Activated B cell treated with CpG ODN at 0.5 μM for 24 hours (primary cell): ENCODE measurements at regions not wholly inside any gene's neighbourhood (a gene's known extent, or its start where the extent isn't known, plus 50 kb on each side); places are given as distances from the start of the nearest gene placed in this dataset.

ENCODE experiments used
- ATAC-seq: fragments of 200-7000 bp; cut with Tn5 transposase; one replicate; pipeline ENCODE4 v1.10.0; 2021; ENCODE audit warnings: low read depth, mild to moderate bottlenecking, moderate library complexity
- CTCF ChIA-PET: fragments of 350-600 bp; sonication (Branson Sonifier 250); formaldehyde crosslinking; loops from one replicate; lab custom pipeline; 2021; ENCODE audit warnings: antibody characterized with exemption; lab: Charles Lee
- POLR2A ChIA-PET: fragments of 350-600 bp; sonication (Branson Sonifier 250); formaldehyde crosslinking; loops from one replicate; lab custom pipeline; 2021; ENCODE audit warnings: antibody characterized with exemption; lab: Charles Lee
- DNase-seq: peaks from one replicate; pipeline ENCODE4 v3.0.0; 2022
- H3K27ac Mint-ChIP-seq: one replicate; pipeline ENCODE4 v1.8.0; 2020; ENCODE audit warnings: mixed read lengths
- H3K27me3 Mint-ChIP-seq: one replicate; pipeline ENCODE4 v1.8.0; 2021; ENCODE audit warnings: mixed read lengths
- H3K36me3 Mint-ChIP-seq: one replicate; pipeline ENCODE4 v1.8.0; 2021; ENCODE audit warnings: low read depth, mixed read lengths
- H3K4me1 Mint-ChIP-seq: one replicate; pipeline ENCODE4 v1.8.0; 2021; ENCODE audit warnings: mixed read lengths
- H3K4me3 Mint-ChIP-seq: one replicate; pipeline ENCODE4 v1.8.0; 2020; ENCODE audit warnings: mild to moderate bottlenecking, mixed read lengths
- H3K9me3 Mint-ChIP-seq: one replicate; pipeline ENCODE4 v1.8.0; 2020; ENCODE audit warnings: mixed read lengths
- intact Hi-C: fragments of 100-400 bp; cut with micrococcal nuclease; formaldehyde crosslinking; loops from one replicate; pipeline ENCODE4 v1.15.1; 2024
- TF ChIP-seq, protein P1 (sequence below): fragments of 200-600 bp; IDR thresholded peaks from one replicate; pipeline ENCODE4 v1.8.0; 2022; ENCODE audit warnings: antibody characterized with exemption, mild to moderate bottlenecking

DNA sequence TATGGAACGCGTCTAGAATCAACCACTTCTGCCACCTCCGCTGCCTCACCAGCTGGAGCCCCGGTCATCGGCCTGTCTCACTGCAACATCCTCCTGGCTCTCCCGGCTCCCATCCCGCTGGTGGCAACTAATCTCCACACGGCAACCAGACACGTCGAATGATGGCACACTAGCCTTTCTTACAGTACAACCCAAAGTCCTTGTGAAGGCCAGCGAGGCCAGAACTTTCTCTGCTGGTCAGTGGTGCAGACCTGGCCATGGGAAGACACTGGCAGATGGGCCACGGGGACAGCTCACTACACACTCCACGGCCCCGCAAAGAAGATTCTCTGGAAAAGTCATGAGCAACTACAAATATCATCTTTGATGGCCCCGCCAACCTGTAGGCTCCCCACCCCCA is 117.6 kb downstream of the RMI2 start:
- Mint-ChIP-seq H3K27me3 (no peaks in the 10 kb centered on the region), H3K27ac (no peak overlapping the region), H3K4me3 (no peak overlapping the region), H3K36me3 (no peaks in the 10 kb centered on the region), H3K9me3 (no peaks in the 10 kb centered on the region), H3K4me1 (no peaks in the 10 kb centered on the region)
- no peak for ATAC-seq
- ChIA-PET CTCF (no interaction called here), POLR2A (no interaction called here)
- TF ChIP-seq, protein P1, sequence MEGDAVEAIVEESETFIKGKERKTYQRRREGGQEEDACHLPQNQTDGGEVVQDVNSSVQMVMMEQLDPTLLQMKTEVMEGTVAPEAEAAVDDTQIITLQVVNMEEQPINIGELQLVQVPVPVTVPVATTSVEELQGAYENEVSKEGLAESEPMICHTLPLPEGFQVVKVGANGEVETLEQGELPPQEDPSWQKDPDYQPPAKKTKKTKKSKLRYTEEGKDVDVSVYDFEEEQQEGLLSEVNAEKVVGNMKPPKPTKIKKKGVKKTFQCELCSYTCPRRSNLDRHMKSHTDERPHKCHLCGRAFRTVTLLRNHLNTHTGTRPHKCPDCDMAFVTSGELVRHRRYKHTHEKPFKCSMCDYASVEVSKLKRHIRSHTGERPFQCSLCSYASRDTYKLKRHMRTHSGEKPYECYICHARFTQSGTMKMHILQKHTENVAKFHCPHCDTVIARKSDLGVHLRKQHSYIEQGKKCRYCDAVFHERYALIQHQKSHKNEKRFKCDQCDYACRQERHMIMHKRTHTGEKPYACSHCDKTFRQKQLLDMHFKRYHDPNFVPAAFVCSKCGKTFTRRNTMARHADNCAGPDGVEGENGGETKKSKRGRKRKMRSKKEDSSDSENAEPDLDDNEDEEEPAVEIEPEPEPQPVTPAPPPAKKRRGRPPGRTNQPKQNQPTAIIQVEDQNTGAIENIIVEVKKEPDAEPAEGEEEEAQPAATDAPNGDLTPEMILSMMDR = no peak
- no peak for DNase-seq
- intact Hi-C loops = no loop called here

DNA sequence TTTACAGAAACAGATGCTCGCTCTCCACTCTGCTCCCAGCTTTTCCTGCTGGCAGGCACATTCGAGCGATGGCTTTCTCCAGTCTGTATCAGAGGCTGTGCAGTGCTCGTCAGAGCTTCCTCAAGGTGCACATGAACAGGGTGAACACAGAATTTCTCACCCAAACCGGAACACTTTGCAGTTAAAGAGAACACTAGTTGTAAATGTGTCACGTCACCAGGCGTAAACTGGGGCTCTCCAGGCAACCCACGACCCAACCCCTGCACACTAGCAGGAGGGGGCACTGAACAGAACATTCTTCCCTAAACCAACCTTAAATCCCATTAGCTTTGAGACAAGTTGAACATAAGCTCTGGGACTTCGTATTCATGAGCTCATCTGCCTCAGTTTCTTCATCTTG is 119.0 kb downstream of the RMI2 start:
- H3K36me3 Mint-ChIP-seq = no peaks in the 10 kb centered on the region
- no peak for ATAC-seq
- DNase-seq = no peak
- H3K27ac Mint-ChIP-seq = no peak overlapping the region
- ChIA-PET POLR2A (no interaction called here), CTCF (no interaction called here)
- TF ChIP-seq, protein P1 = no peak
- H3K9me3 Mint-ChIP-seq = no peaks in the 10 kb centered on the region
- no peaks in the 10 kb centered on the region for H3K4me1 Mint-ChIP-seq
- H3K4me3 Mint-ChIP-seq = no peak overlapping the region
- intact Hi-C loops = no loop called here
- no peaks in the 10 kb centered on the region for H3K27me3 Mint-ChIP-seq

DNA sequence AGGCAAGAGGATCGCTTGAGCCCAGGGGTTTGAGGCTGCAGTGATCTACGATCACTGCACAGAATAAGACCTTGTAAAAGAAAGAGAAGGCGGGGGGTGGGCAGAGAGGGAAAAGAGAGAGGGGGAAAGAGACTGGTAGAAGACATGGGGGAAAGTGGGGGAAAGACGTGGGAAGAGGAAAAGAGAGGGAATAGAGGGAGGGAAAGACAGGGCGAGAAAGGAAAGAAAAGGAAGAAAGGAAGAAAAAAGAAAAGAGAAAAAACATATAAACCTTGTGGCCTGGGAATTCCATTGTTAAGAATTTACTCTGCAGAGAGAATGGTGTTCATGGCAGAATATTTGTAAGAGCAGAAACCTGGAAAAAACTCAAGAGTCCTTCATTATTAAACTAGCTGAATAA is 120.4 kb downstream of the RMI2 start:
- CTCF ChIA-PET = no interaction called here
- H3K36me3 Mint-ChIP-seq = no peaks in the 10 kb centered on the region
- H3K4me3 Mint-ChIP-seq = no peak overlapping the region
- ATAC-seq (no peak), DNase-seq (no peak)
- POLR2A ChIA-PET = no interaction called here
- H3K27ac Mint-ChIP-seq = no peak overlapping the region
- H3K27me3 Mint-ChIP-seq = no peaks in the 10 kb centered on the region
- TF ChIP-seq, protein P1 = no peak
- intact Hi-C loops = no loop called here
- no peaks in the 10 kb centered on the region for H3K9me3 Mint-ChIP-seq
- no peaks in the 10 kb centered on the region for H3K4me1 Mint-ChIP-seq

- ATAC-seq (no peak), DNase-seq (no peak)
- POLR2A ChIA-PET = interaction anchor here (0.5 kb wide), 1 partner anchor 592 kb away, joined by 4 read pairs; no protein-coding TSS in a partner anchor
- TF ChIP-seq, protein P1 = no peak
- Mint-ChIP-seq H3K4me3 (no peak overlapping the region), H3K36me3 (no peaks in the 10 kb centered on the region), H3K4me1 (no peaks in the 10 kb centered on the region), H3K27ac (no peak overlapping the region), H3K9me3 (no peaks in the 10 kb centered on the region), H3K27me3 (no peaks in the 10 kb centered on the region)
- intact Hi-C loops = no loop called here
- CTCF ChIA-PET = no interaction called here
Observed at GRCh38 chr16:11470676-11471415, 115.9 kb downstream of the LITAF start.

DNA sequence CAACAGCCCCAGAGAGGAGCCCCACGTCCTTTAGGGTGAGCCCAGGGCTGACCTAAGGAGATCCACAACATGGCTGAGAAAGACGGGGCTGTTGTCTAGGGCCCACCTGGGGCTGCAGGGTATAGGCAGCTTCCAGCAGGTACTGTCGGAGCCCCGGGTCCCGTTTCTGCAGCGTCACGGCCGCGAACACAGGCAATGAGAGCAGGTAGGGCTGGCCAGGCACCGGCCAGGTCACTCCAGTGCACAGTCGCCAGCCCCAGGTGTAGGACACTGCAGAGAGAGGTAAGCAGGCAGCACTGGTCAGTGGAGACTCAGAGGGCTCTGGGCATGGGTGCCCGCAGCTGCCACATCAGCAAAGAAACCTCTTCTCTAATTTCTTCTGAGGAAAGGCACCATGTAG is 115.2 kb downstream of the LITAF start:
- no peaks in the 10 kb centered on the region for H3K27me3 Mint-ChIP-seq
- ChIA-PET CTCF (no interaction called here), POLR2A (no interaction called here)
- H3K9me3 Mint-ChIP-seq = no peaks in the 10 kb centered on the region
- H3K27ac Mint-ChIP-seq = no peak overlapping the region
- TF ChIP-seq, protein P1 = no peak
- H3K4me1 Mint-ChIP-seq = no peaks in the 10 kb centered on the region
- no peak overlapping the region for H3K4me3 Mint-ChIP-seq
- DNase-seq = no peak
- intact Hi-C loops = no loop called here
- ATAC-seq = no peak
- H3K36me3 Mint-ChIP-seq = no peaks in the 10 kb centered on the region
